ENCODE measurements at regions not wholly inside any gene's neighbourhood (a gene's known extent, or its start where the extent isn't known, plus 50 kb on each side); places are given as distances from the start of the nearest gene placed in this dataset.

DNA sequence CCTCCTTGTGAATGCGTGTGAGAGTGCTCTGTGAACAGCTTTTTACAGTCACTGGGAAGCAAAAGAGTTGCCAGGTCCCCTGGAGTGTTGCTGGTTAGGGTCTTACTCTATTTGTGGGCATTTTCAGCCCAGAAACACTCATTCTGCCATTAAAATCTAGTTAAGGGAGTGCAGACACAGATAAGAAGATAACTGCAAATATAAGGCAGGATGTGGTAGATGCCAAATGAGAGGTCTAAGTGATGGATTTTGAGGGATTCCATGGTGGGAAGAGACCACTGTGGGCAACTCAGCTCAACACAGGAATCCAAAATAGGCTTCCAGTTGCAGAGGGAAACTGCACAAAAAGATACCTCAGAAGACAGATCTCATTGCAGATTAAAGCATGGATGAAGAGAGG, 54.5 kb upstream of the KL start:
- no peak overlapping the region for H3K4me3 ChIP-seq (ENCODE audit: low read length)

DNA sequence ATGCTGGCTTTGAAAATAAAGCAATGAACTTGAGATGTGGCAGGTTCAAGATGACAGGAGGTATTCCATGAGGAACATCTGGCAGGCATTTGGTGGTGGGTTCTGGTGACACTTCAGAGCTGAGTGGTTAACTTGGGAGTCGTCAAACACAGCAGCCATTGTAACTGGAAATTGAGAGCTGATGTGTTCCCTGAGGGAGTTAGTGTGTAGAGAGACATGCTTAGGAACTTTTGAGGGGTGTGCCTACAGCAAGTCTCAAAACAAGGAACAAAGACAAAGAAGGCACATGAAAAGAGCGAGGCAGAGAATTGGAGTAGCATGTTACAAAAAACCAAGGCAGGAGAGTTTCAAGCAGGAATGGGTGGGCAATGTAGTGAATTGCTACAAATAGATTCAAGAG, 53.9 kb upstream of the KL start:
- no peak overlapping the region for H3K4me3 ChIP-seq (ENCODE audit: low read length)
- no peak overlapping the region for H3K4me2 ChIP-seq (ENCODE audit: low read depth, low read length)
- H3K79me2 ChIP-seq (ENCODE audit: low read length), result no peaks in the 10 kb centered on the region
- H3K27ac ChIP-seq (ENCODE audit: low read length), result no peak overlapping the region
- DNase-seq, result no peak
- H3F3A ChIP-seq (ENCODE audit: insufficient read depth, low read length), result no peaks in the 10 kb centered on the region
- TF ChIP-seq EZH2 (optimal IDR thresholded peaks at IDR 0.05; ENCODE audit: low read depth, low read length) (no peak), CTCF (IDR thresholded peaks at IDR 0.05; ENCODE audit: low read length) (no peak), EZH2phosphoT487 (IDR thresholded peaks at IDR 0.05; ENCODE audit: low read length) (no peak)
- no peaks in the 10 kb centered on the region for H3K9me3 ChIP-seq (replicated peaks; ENCODE audit: insufficient read depth, low read length)
- H3K27me3 ChIP-seq (replicated peaks; ENCODE audit: insufficient read depth, low read length), result no peaks in the 10 kb centered on the region
- H3K4me1 ChIP-seq (ENCODE audit: low read length), result no peaks in the 10 kb centered on the region
- no peaks in the 10 kb centered on the region for H4K20me1 ChIP-seq (ENCODE audit: insufficient read depth, low read length)
- H3K9ac ChIP-seq (ENCODE audit: low read length), result no peak overlapping the region
- no peak overlapping the region for H2AFZ ChIP-seq (ENCODE audit: low read length)
- no peaks in the 10 kb centered on the region for H3K9me2 ChIP-seq (replicated peaks; ENCODE audit: insufficient read depth, low read length)
- H3K36me3 ChIP-seq (replicated peaks; ENCODE audit: insufficient read depth, low read length), result no peaks in the 10 kb centered on the region

More for the DNA sequence above, 54.5 kb upstream of the KL start:
- H3K9me3 ChIP-seq (replicated peaks; ENCODE audit: insufficient read depth, low read length), result no peaks in the 10 kb centered on the region
- H3K27ac ChIP-seq (ENCODE audit: low read length), result no peak overlapping the region
- no peaks in the 10 kb centered on the region for H3K27me3 ChIP-seq (replicated peaks; ENCODE audit: insufficient read depth, low read length)
- no peak overlapping the region for H3K9ac ChIP-seq (ENCODE audit: low read length)
- H2AFZ ChIP-seq (ENCODE audit: low read length), result no peak overlapping the region
- no peaks in the 10 kb centered on the region for H4K20me1 ChIP-seq (ENCODE audit: insufficient read depth, low read length)
- no peaks in the 10 kb centered on the region for H3F3A ChIP-seq (ENCODE audit: insufficient read depth, low read length)
- no peaks in the 10 kb centered on the region for H3K9me2 ChIP-seq (replicated peaks; ENCODE audit: insufficient read depth, low read length)
- no peaks in the 10 kb centered on the region for H3K79me2 ChIP-seq (ENCODE audit: low read length)
- no peaks in the 10 kb centered on the region for H3K4me1 ChIP-seq (ENCODE audit: low read length)
- H3K4me2 ChIP-seq (ENCODE audit: low read depth, low read length), result no peak overlapping the region
- TF ChIP-seq EZH2 (optimal IDR thresholded peaks at IDR 0.05; ENCODE audit: low read depth, low read length), result no peak
- TF ChIP-seq EZH2phosphoT487 (IDR thresholded peaks at IDR 0.05; ENCODE audit: low read length), result no peak
- no peak for TF ChIP-seq CTCF (IDR thresholded peaks at IDR 0.05; ENCODE audit: low read length)
- DNase-seq, result no peak
- H3K36me3 ChIP-seq (replicated peaks; ENCODE audit: insufficient read depth, low read length), result no peaks in the 10 kb centered on the region

- no peak for DNase-seq
- H3K9me2 ChIP-seq (replicated peaks; ENCODE audit: insufficient read depth, low read length), result no peaks in the 10 kb centered on the region
- no peak overlapping the region for H3K4me2 ChIP-seq (ENCODE audit: low read depth, low read length)
- H4K20me1 ChIP-seq (ENCODE audit: insufficient read depth, low read length), result no peaks in the 10 kb centered on the region
- no peaks in the 10 kb centered on the region for H3K79me2 ChIP-seq (ENCODE audit: low read length)
- no peak overlapping the region for H3K27ac ChIP-seq (ENCODE audit: low read length)
- no peaks in the 10 kb centered on the region for H3K9me3 ChIP-seq (replicated peaks; ENCODE audit: insufficient read depth, low read length)
- H3K9ac ChIP-seq (ENCODE audit: low read length), result no peak overlapping the region
- H3K4me1 ChIP-seq (ENCODE audit: low read length), result no peaks in the 10 kb centered on the region
- H3K4me3 ChIP-seq (ENCODE audit: low read length), result no peak overlapping the region
- H2AFZ ChIP-seq (ENCODE audit: low read length), result no peak overlapping the region
- H3K27me3 ChIP-seq (replicated peaks; ENCODE audit: insufficient read depth, low read length), result no peaks in the 10 kb centered on the region
- H3K36me3 ChIP-seq (replicated peaks; ENCODE audit: insufficient read depth, low read length), result no peaks in the 10 kb centered on the region
- no peak for TF ChIP-seq EZH2phosphoT487 (IDR thresholded peaks at IDR 0.05; ENCODE audit: low read length)
- no peak for TF ChIP-seq CTCF (IDR thresholded peaks at IDR 0.05; ENCODE audit: low read length)
- no peak for TF ChIP-seq EZH2 (optimal IDR thresholded peaks at IDR 0.05; ENCODE audit: low read depth, low read length)
- no peaks in the 10 kb centered on the region for H3F3A ChIP-seq (ENCODE audit: insufficient read depth, low read length)
Observed at GRCh38 chr13:32964987-32965386, 51.2 kb upstream of the KL start.

Data from MM.1S (cell line).